Body of pancreas (tissue), 4 donors: ENCODE measurements at regions not wholly inside any gene's neighbourhood (a gene's known extent, or its start where the extent isn't known, plus 50 kb on each side); places are given as distances from the start of the nearest gene placed in this dataset.

ENCODE experiments used
- POLR2A ChIP-seq, 3 donors: fragments of 450-650 bp; IDR thresholded peaks; one replicate each; pipeline ENCODE4 v1.6.1; 2016; ENCODE audit warnings: antibody characterized with exemption in 3 of 3, mild to moderate bottlenecking in 2 of 3
- TF ChIP-seq, protein P1 (sequence below), 7 experiments: fragments of 450-650 bp in 4 of 7; fragments of 200-600 bp in 3 of 7; sonication (generic) in 3 of 7; IDR thresholded peaks; one replicate each; pipeline ENCODE4 v1.5.1; 2016 to 2019; ENCODE audit warnings: antibody characterized with exemption in 7 of 7

DNA sequence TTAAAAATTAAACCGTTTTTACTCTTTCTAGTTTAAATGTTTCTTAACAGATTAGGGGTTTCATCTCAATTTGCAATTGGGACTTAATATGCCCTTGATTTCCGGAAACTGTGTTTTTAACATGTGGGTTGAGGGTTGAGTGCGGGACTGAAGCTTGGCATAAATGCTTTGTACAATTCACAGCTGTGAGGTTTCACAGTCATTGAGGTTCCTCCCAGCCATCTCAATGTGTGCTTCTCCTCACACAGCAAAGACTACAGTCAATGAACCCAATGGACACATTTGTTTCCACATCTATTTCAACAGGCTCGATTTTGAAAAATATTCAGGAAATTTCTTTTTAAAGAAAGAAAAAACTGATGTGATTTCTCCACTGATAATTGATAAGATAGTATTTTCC, 328.6 kb downstream of the TBC1D4 start:
- TF ChIP-seq, protein P1, sequence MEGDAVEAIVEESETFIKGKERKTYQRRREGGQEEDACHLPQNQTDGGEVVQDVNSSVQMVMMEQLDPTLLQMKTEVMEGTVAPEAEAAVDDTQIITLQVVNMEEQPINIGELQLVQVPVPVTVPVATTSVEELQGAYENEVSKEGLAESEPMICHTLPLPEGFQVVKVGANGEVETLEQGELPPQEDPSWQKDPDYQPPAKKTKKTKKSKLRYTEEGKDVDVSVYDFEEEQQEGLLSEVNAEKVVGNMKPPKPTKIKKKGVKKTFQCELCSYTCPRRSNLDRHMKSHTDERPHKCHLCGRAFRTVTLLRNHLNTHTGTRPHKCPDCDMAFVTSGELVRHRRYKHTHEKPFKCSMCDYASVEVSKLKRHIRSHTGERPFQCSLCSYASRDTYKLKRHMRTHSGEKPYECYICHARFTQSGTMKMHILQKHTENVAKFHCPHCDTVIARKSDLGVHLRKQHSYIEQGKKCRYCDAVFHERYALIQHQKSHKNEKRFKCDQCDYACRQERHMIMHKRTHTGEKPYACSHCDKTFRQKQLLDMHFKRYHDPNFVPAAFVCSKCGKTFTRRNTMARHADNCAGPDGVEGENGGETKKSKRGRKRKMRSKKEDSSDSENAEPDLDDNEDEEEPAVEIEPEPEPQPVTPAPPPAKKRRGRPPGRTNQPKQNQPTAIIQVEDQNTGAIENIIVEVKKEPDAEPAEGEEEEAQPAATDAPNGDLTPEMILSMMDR (IDR thresholded peaks at IDR 0.05) = no peak
- no peak for TF ChIP-seq POLR2A (IDR thresholded peaks at IDR 0.05)
